ENCODE measurements at regions not wholly inside any gene's neighbourhood (a gene's known extent, or its start where the extent isn't known, plus 50 kb on each side); places are given as distances from the start of the nearest gene placed in this dataset.
"Not testable (repeated sequence)": the region's sequence is repeated elsewhere in the genome, so short reads cannot be mapped to it uniquely, and the experiment has no call there.

DNA sequence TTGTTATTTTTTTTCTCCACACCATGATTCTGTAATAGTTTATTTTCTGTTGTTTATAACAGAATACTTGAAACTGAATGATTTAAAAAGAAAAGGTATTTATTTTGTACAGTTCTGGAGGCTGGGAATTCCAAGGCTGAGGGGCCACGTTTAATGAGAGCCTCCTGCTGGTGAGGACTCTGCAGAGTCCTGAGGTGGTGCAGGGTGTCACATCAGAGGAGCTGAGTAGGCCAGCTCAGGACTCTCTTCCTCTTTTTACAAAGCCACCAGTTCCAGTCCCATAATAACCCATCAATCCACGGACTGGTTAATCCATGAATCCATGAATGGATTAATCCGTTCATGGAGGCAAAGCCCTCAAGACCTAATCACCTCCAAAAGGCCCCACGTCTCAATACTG is 71.6 kb downstream of the TFAP2A start:
- DNase-seq (ENCODE audit: low read depth), result no peak

DNA sequence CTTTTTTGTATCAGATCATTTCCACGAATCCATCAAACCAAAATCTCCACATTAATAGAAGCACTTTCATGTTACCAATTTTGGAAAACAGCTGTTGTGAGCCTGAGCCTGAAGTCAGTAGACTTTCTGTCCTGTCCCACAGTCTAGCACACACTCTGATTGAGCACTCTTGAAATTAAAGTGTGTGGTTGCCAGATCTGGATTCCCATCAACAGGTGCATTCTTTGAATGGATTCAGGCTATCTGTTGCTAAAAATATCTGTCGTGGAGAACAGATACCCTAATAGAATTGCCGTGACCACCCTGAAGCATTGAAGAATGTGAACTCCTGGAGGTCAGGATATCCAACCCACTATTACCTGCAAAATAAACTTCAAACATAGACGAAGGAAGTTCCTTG is 73.3 kb downstream of the TFAP2A start:
- DNase-seq (ENCODE audit: low read depth), result no peak

DNA sequence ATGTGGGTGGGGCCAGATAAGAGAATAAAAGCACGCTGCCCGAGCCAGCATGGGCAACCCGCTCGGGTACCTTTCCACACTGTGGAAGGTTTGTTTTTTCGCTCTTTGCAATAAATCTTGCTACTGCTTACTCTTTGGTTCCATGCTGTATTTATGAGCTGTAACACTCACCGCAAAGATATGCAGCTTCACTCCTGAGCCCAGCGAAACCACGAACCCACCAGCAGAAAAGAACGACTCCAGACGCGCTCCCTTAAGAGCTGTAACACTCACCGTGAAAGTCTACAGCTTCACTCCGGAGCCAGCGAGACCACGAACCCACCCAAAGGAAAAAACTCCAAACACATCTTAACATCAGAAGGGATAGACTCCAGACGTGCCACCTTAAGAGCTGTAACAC is 76.7 kb downstream of the TFAP2A start:
- no peak for DNase-seq (ENCODE audit: low read depth)

DNA sequence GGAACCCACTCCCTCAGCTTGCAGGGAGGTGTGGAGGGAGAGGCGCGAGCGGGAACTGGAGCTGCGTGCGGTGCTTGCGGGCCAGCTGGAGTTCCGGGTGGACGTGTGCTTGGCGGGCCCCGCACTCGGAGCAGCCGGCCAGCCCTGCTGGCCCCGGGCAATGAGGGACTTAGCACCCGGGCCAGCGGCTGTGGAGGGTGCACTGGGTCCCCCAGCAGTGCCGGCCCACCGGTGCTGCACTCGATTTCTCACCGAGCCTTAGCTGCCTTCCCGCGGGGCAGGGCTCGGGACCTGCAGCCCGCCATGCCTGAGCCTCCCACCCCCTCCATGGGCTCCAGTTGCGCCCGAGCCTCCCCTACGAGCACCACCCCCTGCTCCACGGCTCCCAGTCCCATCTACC is 77.5 kb downstream of the TFAP2A start:
- not testable (repeated sequence) for DNase-seq (ENCODE audit: low read depth)

DNA sequence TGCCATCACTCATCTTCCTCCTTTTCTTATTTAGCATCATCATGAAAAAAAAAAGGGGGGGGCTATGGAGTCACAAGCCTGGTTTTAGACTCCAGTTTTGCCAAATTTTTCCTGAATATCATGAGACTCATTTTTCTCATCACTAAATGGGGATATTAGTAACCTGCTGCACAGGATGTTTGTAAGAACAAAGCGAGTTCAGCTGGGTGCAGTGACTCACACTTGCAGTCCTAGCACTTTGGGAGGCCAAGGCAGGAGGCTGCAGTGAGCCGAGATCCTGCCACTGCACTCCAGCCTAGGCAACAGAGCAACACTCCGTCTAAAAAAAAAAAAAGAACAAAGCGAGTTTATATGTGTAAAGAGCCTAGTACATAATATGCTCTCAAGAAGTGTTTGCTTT is 82.8 kb downstream of the TFAP2A start:
- DNase-seq (ENCODE audit: low read depth), result no peak

DNA sequence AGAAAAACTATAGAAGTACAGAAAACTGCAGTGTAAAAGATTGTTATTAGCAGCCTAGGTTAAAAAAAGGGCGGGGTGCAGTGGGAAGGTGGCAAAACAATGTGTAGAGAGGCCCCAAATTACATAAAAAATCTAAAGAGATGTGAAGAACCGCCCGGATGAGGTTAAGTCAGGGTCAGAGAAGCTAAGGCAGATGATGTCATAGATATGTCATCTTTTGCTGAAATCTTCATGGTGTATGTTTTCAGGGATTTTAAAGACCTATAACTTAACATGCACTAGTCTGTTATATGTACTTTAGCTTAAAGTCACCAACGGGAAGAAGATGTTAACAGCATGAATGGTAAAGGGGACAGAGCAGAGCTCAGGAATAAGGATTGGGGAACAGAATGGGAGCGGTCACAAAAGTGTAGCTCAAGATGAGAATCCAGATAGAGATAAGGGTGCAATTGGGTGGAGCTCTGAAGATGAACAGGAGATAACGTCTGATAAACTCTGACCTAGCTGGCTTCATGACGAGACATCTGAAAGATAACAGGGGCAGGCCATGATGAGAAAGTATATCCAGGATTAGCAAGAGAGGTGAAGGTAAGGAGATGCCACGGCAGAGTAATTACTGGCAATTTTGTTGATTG is 83.4 kb downstream of the TFAP2A start:
- no peak for DNase-seq (ENCODE audit: low read depth)

DNA sequence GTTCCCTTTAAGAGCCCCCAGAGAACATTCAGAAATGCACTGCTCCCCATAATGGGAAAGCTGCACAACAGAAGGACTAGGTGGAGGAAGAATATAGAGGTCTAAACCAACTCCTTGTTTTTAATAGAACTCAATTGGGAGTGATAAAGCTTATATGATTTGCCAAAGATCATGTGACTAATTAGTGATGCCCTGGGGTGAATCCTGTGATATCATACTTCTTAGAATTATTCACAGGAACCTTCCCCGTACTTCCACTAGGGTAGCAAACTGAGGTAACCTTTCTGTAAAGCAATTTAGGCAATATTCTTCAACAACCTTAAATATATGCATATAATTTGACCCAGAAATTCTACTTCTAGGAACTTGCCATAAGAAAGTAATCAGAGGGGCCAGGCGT is 84.4 kb downstream of the TFAP2A start:
- DNase-seq (ENCODE audit: low read depth), result no peak

DNA sequence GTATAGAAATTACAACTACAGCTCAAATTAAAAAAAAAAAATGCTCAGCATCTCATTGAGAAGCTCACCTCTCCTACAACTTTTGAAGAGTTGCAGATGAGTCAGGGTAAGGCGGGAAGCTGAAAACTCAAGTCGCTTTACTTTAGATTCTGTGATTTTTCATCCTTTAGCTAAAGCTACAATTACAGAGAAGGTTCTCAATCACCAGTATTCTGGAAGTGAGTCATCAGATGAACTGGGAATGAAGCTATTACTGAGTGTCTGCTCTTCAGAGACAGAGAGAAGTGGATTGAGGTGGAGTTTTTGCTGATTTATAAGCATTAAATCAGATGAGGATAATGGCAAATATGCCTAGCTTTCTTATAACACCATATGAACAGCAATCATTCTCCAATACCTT is 91.9 kb downstream of the TFAP2A start:
- no peak for DNase-seq (ENCODE audit: low read depth)

DNA sequence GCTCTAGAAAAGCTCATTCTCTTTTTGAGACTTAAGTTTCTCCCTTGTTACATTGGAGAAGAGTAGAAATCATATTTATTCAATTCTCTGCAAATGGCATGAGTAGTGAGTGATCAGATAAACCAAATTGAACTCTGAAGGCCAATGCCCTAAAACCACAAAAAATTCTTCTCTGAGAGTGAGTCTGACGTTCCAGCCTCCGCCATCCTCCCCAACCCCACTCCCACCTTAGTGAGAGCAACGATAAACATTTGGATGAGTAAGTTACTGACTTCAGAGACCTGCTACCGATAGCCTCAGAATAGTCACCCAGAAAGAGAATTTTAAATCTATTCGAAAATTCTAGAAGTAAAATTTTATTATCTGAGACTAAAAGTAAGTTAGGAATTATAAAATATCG is 94.6 kb downstream of the TFAP2A start:
- no peak for DNase-seq (ENCODE audit: low read depth)

DNA sequence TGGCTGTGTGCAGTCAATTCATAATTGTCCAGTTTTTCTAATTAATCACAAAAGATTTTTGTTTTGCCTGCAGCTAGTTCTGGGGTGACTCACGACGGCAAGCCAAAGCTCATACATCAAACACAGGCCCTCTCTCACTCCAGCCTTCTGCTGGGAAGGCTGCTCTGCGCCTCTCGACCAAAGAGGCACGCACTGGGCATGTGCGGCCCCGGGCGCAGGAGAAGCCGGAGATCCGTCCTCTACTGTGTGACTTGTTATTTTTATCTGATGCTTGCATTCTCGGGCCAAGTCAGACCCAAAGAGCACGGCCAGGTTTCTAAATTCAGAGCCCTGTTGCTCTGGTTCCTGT is 98.5 kb downstream of the TFAP2A start:
- no peak for DNase-seq (ENCODE audit: low read depth)

DNA sequence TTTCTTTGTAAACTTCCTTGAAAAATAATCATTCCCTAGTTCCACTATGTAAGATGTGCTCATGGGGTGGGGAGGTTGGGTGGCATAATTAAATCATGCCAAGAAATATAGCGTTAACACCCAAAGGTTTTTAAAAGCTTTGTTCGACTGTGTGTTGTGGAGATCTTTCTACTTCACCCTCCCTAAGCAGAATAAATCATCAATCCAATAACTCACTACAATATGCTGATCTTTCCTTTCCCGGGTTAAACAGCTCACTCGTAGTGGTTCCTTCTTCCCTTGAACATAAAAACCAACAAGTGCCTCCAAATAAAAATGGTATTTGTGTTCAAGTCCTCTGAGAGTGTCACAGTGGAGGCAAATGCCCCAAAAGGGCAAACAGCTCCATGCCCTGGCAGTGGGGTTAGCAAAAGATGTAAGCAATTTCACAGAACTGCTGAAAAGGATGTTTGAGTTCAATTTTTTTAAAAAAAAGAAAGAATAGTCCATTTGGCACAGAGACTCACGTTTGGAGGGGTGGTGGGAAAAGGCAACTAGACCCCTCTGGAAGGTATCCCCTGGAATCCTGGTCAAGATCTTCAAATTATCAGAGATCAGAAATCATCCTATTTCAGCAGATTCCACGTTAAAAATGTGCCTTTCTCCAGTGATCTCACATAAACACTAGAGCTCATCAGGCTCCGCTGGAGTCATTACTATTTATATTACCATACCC is 99.1 kb downstream of the TFAP2A start:
- no peak for DNase-seq (ENCODE audit: low read depth)

DNA sequence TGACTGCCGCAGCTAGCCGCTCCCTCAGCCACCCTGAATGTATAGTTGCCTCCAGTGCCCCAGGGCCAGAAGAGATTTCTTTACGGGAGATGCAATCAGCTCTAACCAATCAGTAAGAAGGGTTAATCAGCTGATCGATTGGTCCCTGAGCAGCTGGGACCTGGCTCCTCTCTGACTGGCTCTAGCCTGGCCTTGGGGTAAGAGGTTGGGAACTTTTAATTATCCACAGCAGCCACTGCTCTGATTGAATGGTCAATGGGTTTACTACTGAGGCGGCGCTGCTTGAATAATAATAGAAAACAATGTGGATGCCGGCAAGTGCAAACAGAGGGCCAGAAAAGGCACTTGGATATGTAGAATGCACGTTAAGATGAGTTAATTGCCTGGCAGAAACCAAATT is 99.8 kb downstream of the TFAP2A start:
- DNase-seq (ENCODE audit: low read depth), result no peak

DNA sequence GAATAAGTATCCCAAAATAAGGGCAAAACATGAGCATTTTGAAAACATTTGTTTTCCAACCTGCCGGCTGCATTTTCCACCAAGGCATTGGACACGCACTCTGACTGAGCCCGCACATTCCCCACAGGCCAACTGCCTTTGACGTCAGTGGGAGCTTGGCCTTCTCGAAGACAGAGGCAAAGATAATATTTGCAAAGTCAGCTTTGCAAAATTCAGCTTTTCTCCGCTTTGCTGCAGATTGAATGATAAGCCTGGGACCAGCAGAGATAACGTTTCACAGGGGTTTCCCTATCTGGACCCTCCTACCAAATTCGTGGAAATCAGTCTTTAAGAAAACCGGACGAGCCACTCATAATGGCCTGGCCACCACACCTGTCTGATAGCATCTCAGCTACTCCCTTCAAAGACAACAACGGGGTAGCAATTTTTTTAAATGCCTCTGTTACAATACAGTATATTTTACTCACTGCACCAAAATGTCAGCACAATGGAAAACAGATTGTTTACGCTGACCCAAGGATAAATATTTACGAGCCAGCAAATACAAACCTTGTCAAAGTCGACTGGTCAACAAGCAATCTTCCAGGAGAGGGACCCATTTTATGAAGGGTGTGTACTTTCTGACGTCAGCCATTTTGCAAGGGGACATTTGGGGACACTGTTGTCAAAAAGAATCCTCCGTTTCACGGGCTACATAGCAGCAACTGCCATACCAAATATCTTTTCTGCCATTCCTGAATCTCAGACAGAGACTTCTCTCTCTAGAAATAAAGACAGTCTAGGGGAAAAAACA is 100.5 kb downstream of the TFAP2A start:
- no peak for DNase-seq (ENCODE audit: low read depth)

DNA sequence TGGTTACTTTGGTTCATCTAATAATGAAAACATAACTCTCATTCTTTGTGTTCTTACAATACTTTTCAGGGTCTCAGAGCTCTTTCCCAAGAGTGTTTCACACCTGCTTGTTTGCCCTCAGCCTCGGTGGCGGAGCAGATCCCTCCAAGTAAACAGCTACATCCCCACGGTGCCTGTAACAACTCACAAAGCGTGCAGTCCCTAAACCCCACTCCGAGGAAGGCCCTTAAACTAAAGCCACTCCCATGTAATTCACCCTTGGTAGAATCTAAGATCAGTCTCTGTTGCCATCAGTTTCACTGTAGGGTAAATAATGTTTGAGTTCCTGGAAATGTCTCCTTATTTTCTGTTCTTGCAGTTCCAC is 101.1 kb downstream of the TFAP2A start:
- DNase-seq (ENCODE audit: low read depth), result no peak

DNA sequence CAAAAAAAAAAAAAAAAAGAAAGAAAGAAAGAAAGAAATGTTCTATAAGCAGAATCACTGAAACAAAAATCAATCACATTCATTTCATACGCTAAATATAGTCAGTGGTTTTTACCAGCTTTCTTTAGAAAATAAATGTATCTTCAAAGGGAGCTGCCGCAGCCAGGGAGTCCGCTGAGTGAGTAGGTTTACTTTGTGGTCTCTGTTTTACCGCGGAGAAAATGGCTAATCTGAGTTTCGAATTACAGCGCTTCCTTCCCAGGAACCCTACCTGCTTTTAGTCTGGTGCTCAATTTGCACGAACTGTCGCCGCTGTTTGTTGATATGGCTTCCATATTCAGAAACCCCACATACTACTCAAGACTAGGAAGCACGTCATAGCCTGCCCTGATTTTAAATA is 102.4 kb downstream of the TFAP2A start:
- DNase-seq (ENCODE audit: low read depth), result no peak

DNA sequence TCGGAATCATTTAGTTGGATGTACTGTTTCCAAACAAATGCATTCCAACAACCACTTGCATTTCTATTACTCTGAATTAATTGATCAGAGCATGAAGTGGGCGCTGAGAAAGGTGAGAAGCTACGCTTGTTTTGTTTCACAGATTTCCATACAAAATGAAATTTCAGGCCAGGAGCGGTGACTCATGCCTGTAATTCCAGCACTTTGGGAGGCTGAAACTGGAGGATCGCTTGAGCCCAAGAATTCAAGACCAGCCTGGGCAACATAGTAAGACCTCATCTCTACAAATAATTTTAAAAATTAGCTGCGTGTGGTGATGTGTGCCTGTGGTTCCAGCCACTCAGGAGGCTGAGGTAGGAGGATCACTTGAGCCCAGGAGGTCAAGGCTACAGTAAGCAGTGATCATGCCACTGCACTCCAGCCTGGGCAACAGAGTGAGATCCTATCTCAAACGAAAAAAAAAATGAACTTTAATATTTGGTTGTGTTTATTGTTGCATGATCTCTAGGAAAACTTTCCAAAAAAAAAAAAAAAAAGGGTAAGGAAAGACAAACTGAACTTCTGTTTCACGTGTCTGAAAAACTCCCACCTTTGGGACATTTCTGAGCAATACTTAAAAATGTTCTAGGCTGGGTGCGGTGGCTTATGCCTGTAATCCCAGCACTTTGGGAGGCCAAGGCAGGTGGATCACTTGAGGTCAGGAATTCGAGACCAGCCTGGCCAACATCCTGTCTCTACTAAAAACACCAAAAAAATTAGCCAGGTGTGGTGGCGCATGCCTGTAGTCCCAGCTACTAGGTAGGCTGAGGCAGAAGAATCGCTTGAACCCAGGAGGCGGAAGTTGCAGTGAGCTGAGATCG is 103.1 kb downstream of the TFAP2A start:
- DNase-seq (ENCODE audit: low read depth), result not testable (repeated sequence)

DNA sequence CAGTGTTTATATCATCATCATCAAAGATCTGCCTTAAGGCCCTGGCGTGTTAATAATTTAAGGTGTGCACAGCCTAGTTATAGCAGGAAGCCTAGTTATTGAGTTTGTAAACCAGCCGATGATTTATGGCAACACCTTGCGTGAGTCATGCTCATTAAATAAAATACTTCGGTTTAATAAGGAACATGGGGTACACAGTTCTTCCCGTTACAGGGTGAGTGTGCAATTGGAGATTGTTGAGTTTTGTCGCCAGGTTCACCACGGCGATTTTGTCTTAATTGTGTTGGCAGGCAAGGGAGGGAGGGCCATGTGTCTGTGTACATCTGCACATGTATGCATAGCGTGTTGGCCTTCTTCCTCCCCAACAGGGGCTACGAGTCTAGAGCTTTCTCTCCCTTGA is 104.0 kb downstream of the TFAP2A start:
- no peak for DNase-seq (ENCODE audit: low read depth)

DNA sequence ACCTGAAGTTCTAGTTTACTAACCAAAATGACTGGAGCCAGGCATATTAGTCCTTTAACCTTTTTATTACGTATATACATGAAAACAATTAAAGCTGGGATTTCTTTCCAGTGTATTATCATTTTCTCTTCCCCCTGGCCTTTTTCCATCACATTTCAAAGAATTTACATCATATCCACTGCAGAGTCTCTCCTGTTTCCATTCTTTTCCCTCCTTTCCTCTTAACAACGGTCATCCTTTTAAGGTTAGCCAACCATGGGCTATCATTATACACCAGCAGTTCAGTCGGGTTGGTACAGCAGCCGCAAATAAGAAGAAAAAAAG is 104.6 kb downstream of the TFAP2A start:
- no peak for DNase-seq (ENCODE audit: low read depth)

DNA sequence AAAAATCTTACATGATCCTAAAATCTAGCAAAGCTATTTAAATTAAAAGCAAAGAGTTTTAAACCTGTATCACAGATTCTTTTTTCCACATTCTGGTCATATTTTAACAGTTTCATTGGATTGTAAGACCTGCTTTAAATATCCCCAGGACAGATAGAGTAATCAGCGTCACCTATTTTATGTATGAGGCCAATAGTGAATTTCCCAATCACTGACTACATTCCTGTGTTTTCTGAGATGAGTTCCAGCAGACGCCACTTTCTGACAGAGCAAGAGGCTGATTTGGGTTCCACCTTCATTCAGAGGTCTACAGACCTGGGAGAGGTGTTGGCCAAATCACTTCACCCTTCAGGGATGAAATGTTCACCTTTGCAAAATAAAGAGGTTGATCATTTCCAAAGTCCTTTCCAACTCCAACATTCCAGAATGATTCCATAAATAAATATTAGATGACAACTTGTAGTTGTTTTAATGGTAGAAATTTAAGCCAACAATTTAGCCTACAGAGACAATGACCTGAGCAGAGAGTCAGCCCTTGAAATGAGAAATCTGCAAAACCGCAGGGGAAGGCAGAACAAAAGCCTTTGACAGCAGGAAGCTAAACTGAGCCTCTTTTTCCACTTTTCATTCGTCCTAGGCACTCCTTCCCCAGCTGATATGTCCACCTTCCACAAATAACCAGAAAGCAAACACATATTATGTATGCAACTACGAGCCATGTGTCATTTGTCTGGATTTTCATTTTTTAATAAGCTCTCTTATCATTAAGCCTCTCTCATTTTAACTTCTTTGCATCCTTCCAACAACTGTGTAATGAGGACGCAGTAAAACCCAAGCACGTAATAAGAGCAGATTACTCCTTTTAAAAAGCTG is 105.2 kb downstream of the TFAP2A start:
- DNase-seq (ENCODE audit: low read depth), result no peak

DNA sequence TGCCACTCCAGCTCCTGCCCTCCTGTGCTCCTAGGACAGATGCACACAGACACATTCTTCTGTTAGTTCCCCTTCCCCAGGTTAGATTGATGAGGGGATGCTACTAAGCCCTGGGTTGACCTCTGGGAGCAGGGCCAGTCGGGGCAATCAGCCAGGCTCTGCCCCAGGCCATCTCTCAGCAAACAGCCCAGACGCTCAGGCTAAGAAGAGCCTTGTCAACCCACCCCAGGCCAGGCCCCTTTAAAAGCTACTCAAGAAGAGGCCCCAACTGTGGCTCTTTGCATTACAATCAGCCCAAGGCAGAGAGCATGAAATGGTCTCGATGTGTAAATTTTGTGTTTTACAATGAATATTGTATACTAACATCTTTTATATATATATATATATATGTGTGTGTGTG is 107.4 kb downstream of the TFAP2A start:
- DNase-seq (ENCODE audit: low read depth), result no peak

DNA sequence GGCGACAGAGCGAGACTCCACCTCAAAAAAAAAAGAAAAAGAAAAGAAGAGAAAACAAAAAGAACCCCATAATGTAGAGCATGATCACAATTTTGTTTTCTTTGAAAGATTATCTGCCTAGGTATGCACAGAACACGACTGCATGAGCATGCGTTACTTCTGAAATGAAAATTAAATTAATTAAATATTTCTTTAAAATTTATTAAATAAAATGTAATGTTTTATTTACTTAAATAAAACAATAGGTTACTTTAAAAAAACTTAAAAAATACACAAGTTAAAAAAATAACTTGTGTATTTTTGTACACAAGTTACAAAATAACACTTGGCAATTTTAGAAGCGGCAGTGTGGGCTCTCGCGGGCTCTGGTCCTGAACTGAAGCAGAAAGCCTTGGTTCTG is 107.8 kb downstream of the TFAP2A start:
- DNase-seq (ENCODE audit: low read depth), result no peak

All from stimulated activated CD8-positive, alpha-beta memory T cell treated with anti-CD3 and anti-CD28 coated beads, Interleukin-12 subunit alpha, Interleukin-12 subunit beta, amount 100 ng/mL, for 4 hours (primary cell).